ENCODE measurements at regions not wholly inside any gene's neighbourhood (a gene's known extent, or its start where the extent isn't known, plus 50 kb on each side); places are given as distances from the start of the nearest gene placed in this dataset.
"Not testable (repeated sequence)": the region's sequence is repeated elsewhere in the genome, so short reads cannot be mapped to it uniquely, and the experiment has no call there.

- FAIRE-seq = not testable (repeated sequence)
Observed at GRCh38 chr22:11604635-11605395, 3923.2 kb upstream of the OR11H1 start.

GRCh38 chr22:11605468-11605981, 3922.5 kb upstream of the OR11H1 start:
- FAIRE-seq = no peak

More at GRCh38 chr22:11604635-11605395, 3923.2 kb upstream of the OR11H1 start:
- not testable (repeated sequence) for DNase-seq (ENCODE audit: insufficient read length)

GRCh38 chr22:11606047-11607000, 3921.7 kb upstream of the OR11H1 start:
- not testable (repeated sequence) for FAIRE-seq; DNase-seq (ENCODE audit: insufficient read length)

More at GRCh38 chr22:11605468-11605981, 3922.5 kb upstream of the OR11H1 start:
- TF ChIP-seq POLR2A (IDR thresholded peaks at IDR 0.05; ENCODE audit: low read depth, low read length) (no peak), POLR2AphosphoS5 (IDR thresholded peaks at IDR 0.05; ENCODE audit: low read depth, low read length) (no peak), TAF1 (IDR thresholded peaks at IDR 0.05; ENCODE audit: borderline replicate concordance, low read depth, low read length) (no peak)
- DNase-seq (ENCODE audit: insufficient read length) = no peak

GRCh38 chr22:11607215-11607614, 3920.8 kb upstream of the OR11H1 start:
- not testable (repeated sequence) for FAIRE-seq; DNase-seq (ENCODE audit: insufficient read length)

- not testable (repeated sequence) for DNase-seq (ENCODE audit: insufficient read length); FAIRE-seq
Observed at GRCh38 chr22:11608486-11608885, 3919.5 kb upstream of the OR11H1 start.

GRCh38 chr22:11609193-11609592, 3918.8 kb upstream of the OR11H1 start:
- not testable (repeated sequence) for FAIRE-seq

GRCh38 chr22:11611280-11611679, 3916.7 kb upstream of the OR11H1 start:
- DNase-seq (ENCODE audit: insufficient read length); FAIRE-seq: not testable (repeated sequence)

More at GRCh38 chr22:11609193-11609592, 3918.8 kb upstream of the OR11H1 start:
- DNase-seq (ENCODE audit: insufficient read length) = not testable (repeated sequence)

- not testable (repeated sequence) for DNase-seq (ENCODE audit: insufficient read length); FAIRE-seq
Observed at GRCh38 chr22:11611876-11612275, 3916.1 kb upstream of the OR11H1 start.

- not testable (repeated sequence) for FAIRE-seq; DNase-seq (ENCODE audit: insufficient read length)
Observed at GRCh38 chr22:11613081-11613897, 3914.7 kb upstream of the OR11H1 start.

GRCh38 chr22:11613898-11614755, 3913.9 kb upstream of the OR11H1 start:
- TF ChIP-seq TAF1 (IDR thresholded peaks at IDR 0.05; ENCODE audit: borderline replicate concordance, low read depth, low read length) = no peak
- TF ChIP-seq POLR2A (IDR thresholded peaks at IDR 0.05; ENCODE audit: low read depth, low read length) = no peak
- no peak for TF ChIP-seq POLR2AphosphoS5 (IDR thresholded peaks at IDR 0.05; ENCODE audit: low read depth, low read length)
- no peak for FAIRE-seq
- DNase-seq (ENCODE audit: insufficient read length) = no peak

- FAIRE-seq; DNase-seq (ENCODE audit: insufficient read length): not testable (repeated sequence)
Observed at GRCh38 chr22:11614798-11615433, 3913.1 kb upstream of the OR11H1 start.

- TF ChIP-seq POLR2A (IDR thresholded peaks at IDR 0.05; ENCODE audit: low read depth, low read length) (no peak), TAF1 (IDR thresholded peaks at IDR 0.05; ENCODE audit: borderline replicate concordance, low read depth, low read length) (no peak), POLR2AphosphoS5 (IDR thresholded peaks at IDR 0.05; ENCODE audit: low read depth, low read length) (no peak)
- no peak for FAIRE-seq
- DNase-seq (ENCODE audit: insufficient read length) = no peak
Observed at GRCh38 chr22:11616811-11617210, 3911.2 kb upstream of the OR11H1 start.

GRCh38 chr22:11618322-11618662, 3909.7 kb upstream of the OR11H1 start:
- not testable (repeated sequence) for DNase-seq (ENCODE audit: insufficient read length); FAIRE-seq

- not testable (repeated sequence) for FAIRE-seq
Observed at GRCh38 chr22:11618688-11619087, 3909.3 kb upstream of the OR11H1 start.

GRCh38 chr22:11620921-11621762, 3906.8 kb upstream of the OR11H1 start:
- peak; percentile 1 for DNase-seq (ENCODE audit: insufficient read length)
- FAIRE-seq = not testable (repeated sequence)

More at GRCh38 chr22:11618688-11619087, 3909.3 kb upstream of the OR11H1 start:
- DNase-seq (ENCODE audit: insufficient read length) = not testable (repeated sequence)

GRCh38 chr22:11622774-11623173, 3905.2 kb upstream of the OR11H1 start:
- FAIRE-seq; DNase-seq (ENCODE audit: insufficient read length): not testable (repeated sequence)
